OCI-LY3 (cell line): ENCODE measurements at regions not wholly inside any gene's neighbourhood (a gene's known extent, or its start where the extent isn't known, plus 50 kb on each side); places are given as distances from the start of the nearest gene placed in this dataset.

Source experiments
- CTCF ChIP-seq: fragments of 200-600, 300-600 bp; sonication (generic); IDR thresholded peaks from 2 replicates; pipeline ENCODE4 v1.5.1; 2014; ENCODE audit warnings: antibody characterized with exemption, low read length, low read depth
- EZH2phosphoT487 ChIP-seq: fragments of 200-600 bp; shearing (Covaris generic); IDR thresholded peaks from 2 replicates; pipeline ENCODE4 v1.6.1; 2018; ENCODE audit warnings: antibody characterized with exemption, mixed run types, low read depth

DNA sequence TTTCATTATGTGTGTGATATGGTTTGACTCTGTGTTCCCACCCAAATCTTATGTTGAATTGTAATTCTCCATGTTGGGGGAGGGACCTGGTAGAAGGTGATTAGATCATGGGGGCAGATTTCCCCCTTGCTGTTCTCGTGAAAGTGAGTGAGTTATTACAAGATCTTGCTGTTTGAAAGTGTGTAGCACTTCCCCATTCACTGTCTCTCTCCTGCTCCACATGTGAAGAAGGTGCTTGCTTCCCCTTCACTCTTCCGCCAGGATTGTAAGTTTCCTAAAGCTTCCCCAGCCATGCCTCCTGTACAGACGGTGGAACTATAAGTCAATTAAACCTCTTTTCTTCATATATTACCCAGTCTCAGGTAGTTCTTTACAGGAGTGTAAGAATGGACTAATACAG lies 54.3 kb upstream of the SERTM1 start:
- TF ChIP-seq CTCF (no peak), EZH2phosphoT487 (no peak)
